SK-N-MC (cell line): ENCODE measurements at regions not wholly inside any gene's neighbourhood (a gene's known extent, or its start where the extent isn't known, plus 50 kb on each side); places are given as distances from the start of the nearest gene placed in this dataset.

Experiments used
- EZH2 ChIP-seq: fragments of 200-600 bp; sonication (generic); IDR thresholded peaks from one replicate; pipeline ENCODE4 v1.6.1; 2017; ENCODE audit warnings: antibody characterized with exemption
- POLR2AphosphoS5 ChIP-seq: IDR thresholded peaks from 2 replicates; pipeline ENCODE4 v1.6.1; 2012; ENCODE audit warnings: mild to moderate bottlenecking, low read depth, low read length, borderline replicate concordance

DNA sequence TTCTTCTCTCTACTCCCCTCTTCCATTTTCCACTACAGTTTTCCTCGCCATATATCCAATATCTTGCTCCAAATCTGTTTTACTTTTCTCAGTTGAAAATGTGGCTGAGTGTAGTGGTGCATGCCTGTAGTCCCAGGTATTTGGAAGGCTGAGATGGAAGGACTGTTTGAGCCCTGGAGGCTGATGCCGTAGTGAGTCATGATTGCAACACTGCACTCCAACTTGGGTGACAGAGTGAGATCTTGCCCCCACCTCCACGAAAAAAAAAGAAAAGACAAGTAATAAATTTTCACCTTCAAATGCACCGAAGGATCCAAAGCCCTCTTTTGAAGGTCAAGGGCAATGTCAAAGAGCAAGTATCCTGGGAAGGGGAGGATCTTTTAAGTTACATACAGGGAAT lies 592.3 kb downstream of the TMEM114 start:
- TF ChIP-seq POLR2AphosphoS5 = no peak
- TF ChIP-seq EZH2 = no peak
